ENCODE measurements at regions not wholly inside any gene's neighbourhood (a gene's known extent, or its start where the extent isn't known, plus 50 kb on each side); places are given as distances from the start of the nearest gene placed in this dataset.

GRCh38 chr17:31726980-31727427 is 132.0 kb downstream of the COPRS start:
- Histone ChIP-seq H3K9me2 (replicated peaks; ENCODE audit: insufficient read depth, low read length) (no peaks in the 10 kb centered on the region), H3K79me2 (ENCODE audit: low read length) (no peaks in the 10 kb centered on the region), H3K4me3 (ENCODE audit: low read length) (no peak overlapping the region), H3K27me3 (replicated peaks; ENCODE audit: insufficient read depth, low read length) (no peaks in the 10 kb centered on the region), H4K20me1 (ENCODE audit: insufficient read depth, low read length) (no peaks in the 10 kb centered on the region), H3K36me3 (replicated peaks; ENCODE audit: insufficient read depth, low read length) (no peaks in the 10 kb centered on the region), H3K4me2 (ENCODE audit: low read depth, low read length) (no peak overlapping the region), H3K9ac (ENCODE audit: low read length) (no peak overlapping the region), H3F3A (ENCODE audit: insufficient read depth, low read length) (no peaks in the 10 kb centered on the region), H3K27ac (ENCODE audit: low read length) (no peak overlapping the region), H3K4me1 (ENCODE audit: low read length) (no peaks in the 10 kb centered on the region), H2AFZ (ENCODE audit: low read length) (no peak overlapping the region), H3K9me3 (replicated peaks; ENCODE audit: insufficient read depth, low read length) (no peaks in the 10 kb centered on the region)
- TF ChIP-seq EZH2phosphoT487 (IDR thresholded peaks at IDR 0.05; ENCODE audit: low read length) (no peak), CTCF (IDR thresholded peaks at IDR 0.05; ENCODE audit: low read length) (no peak), EZH2 (optimal IDR thresholded peaks at IDR 0.05; ENCODE audit: low read depth, low read length) (no peak)
- no peak for DNase-seq

- no peak overlapping the region for H2AFZ ChIP-seq (ENCODE audit: low read length)
- H3K27me3 ChIP-seq (replicated peaks; ENCODE audit: insufficient read depth, low read length): no peaks in the 10 kb centered on the region
- no peak overlapping the region for H3K9ac ChIP-seq (ENCODE audit: low read length)
- H3K4me1 ChIP-seq (ENCODE audit: low read length): no peaks in the 10 kb centered on the region
- H3K36me3 ChIP-seq (replicated peaks; ENCODE audit: insufficient read depth, low read length): no peaks in the 10 kb centered on the region
- DNase-seq: no peak
- no peaks in the 10 kb centered on the region for H3K79me2 ChIP-seq (ENCODE audit: low read length)
- H3K4me2 ChIP-seq (ENCODE audit: low read depth, low read length): no peak overlapping the region
- no peak overlapping the region for H3K4me3 ChIP-seq (ENCODE audit: low read length)
- H3F3A ChIP-seq (ENCODE audit: insufficient read depth, low read length): no peaks in the 10 kb centered on the region
- TF ChIP-seq CTCF (IDR thresholded peaks at IDR 0.05; ENCODE audit: low read length): no peak
- TF ChIP-seq EZH2 (optimal IDR thresholded peaks at IDR 0.05; ENCODE audit: low read depth, low read length): no peak
- no peak for TF ChIP-seq EZH2phosphoT487 (IDR thresholded peaks at IDR 0.05; ENCODE audit: low read length)
- no peaks in the 10 kb centered on the region for H4K20me1 ChIP-seq (ENCODE audit: insufficient read depth, low read length)
- no peaks in the 10 kb centered on the region for H3K9me3 ChIP-seq (replicated peaks; ENCODE audit: insufficient read depth, low read length)
- H3K9me2 ChIP-seq (replicated peaks; ENCODE audit: insufficient read depth, low read length): no peaks in the 10 kb centered on the region
- no peak overlapping the region for H3K27ac ChIP-seq (ENCODE audit: low read length)
Measured at GRCh38 chr17:31724619-31725018, 134.4 kb downstream of the COPRS start.

GRCh38 chr17:31724026-31724425 is 135.0 kb downstream of the COPRS start:
- H2AFZ ChIP-seq (ENCODE audit: low read length): no peak overlapping the region
- no peak overlapping the region for H3K4me2 ChIP-seq (ENCODE audit: low read depth, low read length)
- H3K36me3 ChIP-seq (replicated peaks; ENCODE audit: insufficient read depth, low read length): no peaks in the 10 kb centered on the region
- no peaks in the 10 kb centered on the region for H3F3A ChIP-seq (ENCODE audit: insufficient read depth, low read length)
- H3K4me1 ChIP-seq (ENCODE audit: low read length): no peaks in the 10 kb centered on the region
- no peak overlapping the region for H3K9ac ChIP-seq (ENCODE audit: low read length)
- TF ChIP-seq CTCF (IDR thresholded peaks at IDR 0.05; ENCODE audit: low read length) (no peak), EZH2phosphoT487 (IDR thresholded peaks at IDR 0.05; ENCODE audit: low read length) (no peak)
- no peaks in the 10 kb centered on the region for H3K79me2 ChIP-seq (ENCODE audit: low read length)
- no peaks in the 10 kb centered on the region for H4K20me1 ChIP-seq (ENCODE audit: insufficient read depth, low read length)
- no peak overlapping the region for H3K27ac ChIP-seq (ENCODE audit: low read length)
- no peak for DNase-seq
- no peaks in the 10 kb centered on the region for H3K9me2 ChIP-seq (replicated peaks; ENCODE audit: insufficient read depth, low read length)
- H3K9me3 ChIP-seq (replicated peaks; ENCODE audit: insufficient read depth, low read length): no peaks in the 10 kb centered on the region
- H3K27me3 ChIP-seq (replicated peaks; ENCODE audit: insufficient read depth, low read length): no peaks in the 10 kb centered on the region
- no peak overlapping the region for H3K4me3 ChIP-seq (ENCODE audit: low read length)
